DMS 273 (cell line): ENCODE measurements at regions not wholly inside any gene's neighbourhood (a gene's known extent, or its start where the extent isn't known, plus 50 kb on each side); places are given as distances from the start of the nearest gene placed in this dataset.

ENCODE experiments used
- DNase-seq: peaks from one replicate; lab custom pipeline; 2025; ENCODE audit not compliant: unreplicated experiment; lab: John Stamatoyannopoulos, UW

DNA sequence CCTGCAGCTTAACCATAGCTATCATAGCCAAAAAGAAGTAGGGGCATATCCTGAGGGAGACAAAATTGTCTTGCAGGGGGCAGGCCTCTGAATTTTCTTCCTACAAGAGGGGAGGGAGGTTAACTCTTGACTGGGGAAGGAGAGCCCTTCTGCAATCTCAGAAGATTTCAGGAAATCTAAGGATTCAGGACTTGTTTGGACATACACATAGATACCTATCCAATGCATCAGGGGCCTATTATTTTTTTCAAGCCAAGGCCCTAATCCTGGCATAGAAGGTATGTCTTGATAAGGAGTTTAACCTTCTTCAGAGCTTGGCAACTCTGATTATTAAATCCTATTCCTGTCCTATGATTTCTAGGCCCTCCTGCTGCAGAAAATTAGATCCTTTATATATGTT, 375.1 kb upstream of the ACTBL2 start:
- DNase-seq, result no peak

DNA sequence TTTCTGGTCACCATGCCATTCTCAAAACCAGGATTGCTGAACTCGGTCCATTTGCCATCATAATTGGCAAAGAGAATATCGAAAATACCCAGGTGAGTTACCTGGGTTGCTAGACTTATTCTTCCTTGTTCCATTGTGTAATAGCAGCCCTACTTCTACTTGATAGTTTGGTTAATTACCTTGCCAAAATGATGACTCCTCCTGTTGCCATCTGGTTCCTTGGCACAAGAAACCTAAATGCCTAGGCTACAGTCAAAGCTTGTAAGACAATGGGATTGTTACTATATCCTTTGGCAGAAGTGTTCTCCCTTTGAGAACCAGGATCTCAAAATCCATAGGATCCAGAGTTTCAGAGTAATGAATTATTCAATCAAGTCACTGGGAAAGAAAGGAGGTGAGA, 373.2 kb upstream of the ACTBL2 start:
- DNase-seq, result peak; percentile 8

DNA sequence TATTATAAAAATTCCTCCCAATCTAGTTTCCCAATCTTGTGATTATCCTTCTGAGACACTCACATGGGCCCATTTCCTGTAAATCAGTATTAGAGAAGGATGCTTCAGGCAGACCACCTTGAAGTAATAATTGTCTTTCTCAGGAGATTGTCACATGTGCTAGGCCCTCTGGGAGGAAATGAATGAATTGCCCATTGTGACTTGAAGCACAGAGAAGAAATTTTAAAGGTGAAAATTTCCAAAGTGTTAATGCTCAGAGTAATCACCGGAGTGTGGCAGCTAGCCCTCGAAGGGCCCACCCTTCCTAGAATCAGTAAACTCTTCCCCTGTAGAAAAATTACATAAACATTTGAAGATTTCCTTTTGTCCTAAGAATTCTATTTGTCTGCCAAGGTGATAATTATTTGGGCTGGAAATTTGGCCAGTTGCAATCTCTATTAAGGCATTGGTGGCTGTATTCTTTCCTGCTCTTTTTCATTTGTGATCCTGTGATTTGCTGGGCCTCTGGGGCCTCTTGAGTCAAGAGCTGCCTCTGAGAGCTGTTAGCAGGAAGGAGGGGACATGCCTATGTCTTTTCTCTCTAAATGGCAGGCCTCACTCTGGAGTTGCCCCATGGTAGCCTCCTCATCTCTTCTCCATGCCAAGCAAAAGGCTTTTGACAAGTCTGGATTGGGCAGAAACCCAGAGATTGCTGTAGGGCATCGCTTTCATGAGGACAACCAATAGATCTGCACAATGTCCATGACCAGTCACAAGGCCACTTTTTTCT, 371.5 kb upstream of the ACTBL2 start:
- no peak for DNase-seq

DNA sequence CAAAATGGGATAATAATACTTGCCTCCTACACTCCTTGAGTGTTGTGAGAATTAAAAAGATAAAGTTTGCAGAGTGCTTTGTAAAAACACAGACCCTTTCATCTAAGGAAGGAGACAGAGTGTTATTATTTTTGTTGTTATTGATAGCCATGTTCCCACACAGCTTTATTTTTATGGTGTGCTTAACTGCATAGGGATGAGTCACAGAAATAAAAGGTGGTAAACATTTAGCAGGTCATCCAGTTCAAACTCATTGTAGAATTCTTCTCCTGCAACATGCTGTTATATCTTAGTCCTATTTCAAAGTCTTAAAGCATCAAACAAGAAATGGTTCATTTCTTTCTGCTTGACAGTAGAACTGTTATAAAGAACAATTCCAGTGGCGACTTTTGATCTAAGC, 367.5 kb upstream of the ACTBL2 start:
- DNase-seq, result no peak

DNA sequence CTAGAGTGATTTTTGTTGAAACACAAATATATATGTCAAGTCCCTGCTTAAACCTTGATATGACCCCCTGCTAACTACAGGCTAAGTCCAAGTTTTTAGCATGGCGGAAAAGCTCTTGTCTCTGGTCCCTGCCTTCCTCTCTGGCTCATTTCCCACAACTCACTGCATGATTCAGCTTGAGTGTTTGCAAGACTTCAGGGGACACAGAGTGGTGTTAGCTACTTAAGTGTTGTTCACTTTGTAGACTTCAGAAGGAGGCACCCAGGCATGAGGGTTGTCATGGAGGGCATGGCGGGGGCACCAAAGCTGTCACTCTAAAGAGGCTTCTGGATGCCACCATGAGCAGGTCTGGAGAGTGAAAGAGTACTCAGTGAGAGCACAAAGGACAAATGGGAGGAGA, 362.4 kb upstream of the ACTBL2 start:
- DNase-seq, result no peak

DNA sequence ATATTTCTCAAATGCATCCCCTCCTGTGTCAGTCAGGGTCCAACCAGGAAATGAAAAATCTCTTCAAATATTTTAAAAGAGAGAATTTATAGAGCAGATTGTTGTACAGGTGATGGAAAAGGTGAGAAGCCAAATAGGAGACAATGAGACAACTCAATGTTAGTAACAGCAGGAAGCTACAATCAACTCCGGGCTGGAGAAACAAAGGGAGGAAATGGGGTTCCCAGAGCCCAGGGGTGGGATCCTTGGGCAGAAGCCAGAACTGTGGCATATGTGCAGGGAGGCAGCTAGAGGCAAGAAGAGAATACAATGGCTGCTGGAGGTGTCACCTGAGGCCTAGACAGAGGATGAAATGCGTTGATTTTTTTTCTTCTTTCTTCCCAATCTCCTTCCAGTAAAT, 361.8 kb upstream of the ACTBL2 start:
- no peak for DNase-seq

DNA sequence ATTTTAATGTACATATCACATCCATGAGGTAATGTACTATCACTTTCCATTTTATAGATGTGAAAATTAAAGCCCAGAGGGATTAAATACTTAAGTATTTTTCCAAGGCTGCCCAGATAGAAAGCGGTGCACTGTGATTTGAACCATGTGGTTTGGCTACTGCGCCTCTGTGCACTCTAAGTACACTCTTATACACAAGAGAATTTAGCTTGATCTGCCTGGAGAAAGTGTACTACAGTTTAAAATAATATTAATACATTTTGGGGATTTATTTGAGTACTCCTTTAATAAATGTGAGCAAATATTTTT, 360.4 kb upstream of the ACTBL2 start:
- DNase-seq, result no peak

DNA sequence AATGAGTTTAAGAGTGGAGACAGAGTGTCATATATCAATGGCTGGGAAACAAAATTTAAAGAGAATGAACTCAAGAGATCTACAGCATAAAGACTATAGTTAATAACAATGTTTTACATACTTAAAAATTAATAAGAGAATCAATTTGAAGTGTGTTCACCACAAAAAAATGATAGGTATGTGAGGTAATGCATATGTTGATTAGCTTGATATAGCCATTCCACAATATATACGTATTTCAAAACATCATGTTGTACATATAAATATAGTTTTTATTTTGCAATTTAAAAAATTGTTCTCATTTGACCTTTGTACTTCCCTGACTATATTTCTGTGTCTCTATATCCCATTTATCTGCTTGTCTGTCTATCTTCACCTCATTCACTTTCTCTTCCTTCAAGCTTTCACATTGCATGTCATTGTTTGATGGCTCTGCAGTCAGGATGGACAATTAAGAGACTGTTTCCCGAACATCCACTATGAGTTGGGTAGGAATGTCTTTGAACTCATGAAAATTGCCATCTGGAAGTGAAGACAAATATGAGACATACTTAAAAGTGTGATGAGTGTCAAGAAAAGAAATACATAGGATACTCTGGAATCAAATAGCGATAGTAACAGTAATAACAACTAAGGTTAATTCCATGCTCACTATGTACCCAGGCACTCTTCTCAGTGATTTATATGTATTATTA, 359.9 kb upstream of the ACTBL2 start:
- DNase-seq, result no peak

DNA sequence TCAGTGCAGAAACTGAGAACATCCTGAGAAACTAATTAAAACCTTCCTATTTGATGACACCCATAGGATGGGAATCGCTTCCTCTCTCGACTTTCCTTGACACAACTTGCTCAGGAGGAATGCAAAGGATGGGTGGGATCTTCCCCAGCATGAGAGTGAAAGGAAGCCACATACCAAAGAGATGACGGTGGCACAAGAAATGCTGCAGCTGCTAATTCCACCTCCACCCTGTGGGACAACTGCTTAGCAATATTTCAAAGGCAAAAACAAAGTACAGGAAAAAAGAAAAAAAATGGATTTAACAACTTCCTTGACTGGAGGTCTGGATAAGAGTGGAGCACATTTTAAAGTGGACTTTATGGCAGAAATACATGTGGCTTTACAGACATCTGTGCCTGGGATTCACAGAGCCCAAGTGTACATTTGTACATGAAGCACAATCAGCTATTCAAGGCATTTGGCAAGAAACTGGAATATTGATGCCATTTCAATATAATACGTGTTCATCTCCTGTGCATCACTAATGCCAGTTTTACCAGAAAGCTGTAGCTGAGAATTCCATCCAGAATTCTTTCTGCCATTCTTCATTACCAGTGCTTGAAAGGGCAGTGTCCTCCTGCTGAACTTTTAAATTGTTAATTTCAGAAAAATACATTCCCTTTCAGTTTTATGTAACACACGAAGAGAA, 359.2 kb upstream of the ACTBL2 start:
- DNase-seq, result no peak

DNA sequence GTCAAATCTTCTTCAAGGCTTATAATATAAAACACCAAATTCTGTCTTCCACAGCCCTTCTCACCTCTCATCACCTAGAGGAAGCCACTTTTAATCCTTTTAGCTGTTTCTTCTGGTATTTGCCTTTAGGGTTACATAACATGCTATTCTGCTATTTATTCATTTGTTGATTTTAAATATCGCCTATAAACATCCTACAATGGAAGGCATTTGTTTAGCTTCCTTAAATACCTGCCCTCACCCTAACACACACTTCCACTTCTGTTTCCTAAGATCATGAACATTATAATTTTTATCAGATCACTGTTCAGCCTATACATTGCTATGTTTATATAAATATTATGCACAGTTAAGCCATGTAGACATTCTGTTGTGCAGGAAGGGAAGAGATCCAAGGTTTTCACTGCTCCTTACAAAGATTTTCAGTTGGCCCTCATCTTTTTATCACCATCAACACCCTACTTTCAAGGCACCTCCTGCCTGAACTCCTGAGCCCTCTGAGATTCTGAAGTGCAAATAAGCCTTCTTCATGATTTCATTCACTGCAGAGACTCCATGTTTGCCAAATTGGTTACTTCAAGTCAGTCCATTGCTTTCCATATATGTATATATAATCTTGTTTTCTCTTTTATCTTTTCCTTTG, 356.9 kb upstream of the ACTBL2 start:
- no peak for DNase-seq

DNA sequence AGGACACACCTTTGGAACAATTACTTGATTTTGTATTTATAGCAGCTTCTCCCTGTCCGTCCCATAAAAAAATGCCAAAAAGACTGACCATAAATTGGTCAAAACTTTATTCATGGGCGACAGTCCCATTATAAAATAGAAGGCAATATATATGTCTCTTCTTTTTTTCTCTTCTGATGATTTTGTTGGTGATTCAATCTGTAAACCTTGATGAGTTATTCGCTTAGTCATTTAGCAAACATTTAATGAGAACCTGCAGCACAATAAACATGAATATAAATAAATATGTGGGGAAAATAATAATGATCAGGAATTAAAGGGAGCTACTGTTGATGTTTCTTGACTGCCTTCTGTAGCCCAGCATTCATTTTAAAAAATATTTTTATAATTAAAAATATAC, 356.4 kb upstream of the ACTBL2 start:
- DNase-seq, result no peak

DNA sequence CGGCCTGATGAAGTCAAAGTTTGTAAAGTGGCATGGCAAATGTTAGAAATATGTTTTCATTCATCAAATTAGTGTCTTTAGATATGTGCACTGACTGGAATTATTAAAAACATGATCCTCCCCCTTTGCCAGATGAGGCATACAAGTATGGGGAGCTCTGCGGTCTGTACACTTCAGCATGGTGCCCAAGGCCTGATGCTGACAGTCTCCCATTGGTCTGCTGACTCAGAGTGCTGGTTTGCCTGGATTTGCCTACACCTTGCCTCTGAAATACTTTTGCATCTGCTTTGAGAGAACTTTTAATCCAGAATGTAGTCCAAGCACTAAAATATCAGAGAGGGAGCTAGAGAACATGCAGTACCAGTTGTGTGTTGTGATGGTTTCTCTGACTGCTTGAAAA, 354.3 kb upstream of the ACTBL2 start:
- DNase-seq, result no peak

DNA sequence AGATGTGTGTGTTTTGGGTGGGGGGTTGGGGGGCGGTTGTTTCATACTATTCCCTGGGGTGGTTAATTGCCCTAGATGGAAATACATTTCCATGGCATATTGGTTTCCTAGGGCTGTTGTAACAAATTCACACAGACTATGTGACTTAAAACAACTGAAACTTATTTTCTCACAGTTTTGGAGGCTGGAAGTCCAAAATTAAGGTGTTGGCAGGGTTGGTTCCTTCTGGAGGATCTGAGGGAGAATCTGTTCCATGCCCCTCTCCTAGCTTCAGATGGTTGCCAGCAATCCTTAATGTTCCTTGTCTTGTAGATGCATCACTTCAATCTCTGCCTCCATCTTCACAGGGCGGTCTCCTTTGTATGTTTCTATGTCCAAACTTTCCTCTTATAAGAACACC, 353.7 kb upstream of the ACTBL2 start:
- no peak for DNase-seq

DNA sequence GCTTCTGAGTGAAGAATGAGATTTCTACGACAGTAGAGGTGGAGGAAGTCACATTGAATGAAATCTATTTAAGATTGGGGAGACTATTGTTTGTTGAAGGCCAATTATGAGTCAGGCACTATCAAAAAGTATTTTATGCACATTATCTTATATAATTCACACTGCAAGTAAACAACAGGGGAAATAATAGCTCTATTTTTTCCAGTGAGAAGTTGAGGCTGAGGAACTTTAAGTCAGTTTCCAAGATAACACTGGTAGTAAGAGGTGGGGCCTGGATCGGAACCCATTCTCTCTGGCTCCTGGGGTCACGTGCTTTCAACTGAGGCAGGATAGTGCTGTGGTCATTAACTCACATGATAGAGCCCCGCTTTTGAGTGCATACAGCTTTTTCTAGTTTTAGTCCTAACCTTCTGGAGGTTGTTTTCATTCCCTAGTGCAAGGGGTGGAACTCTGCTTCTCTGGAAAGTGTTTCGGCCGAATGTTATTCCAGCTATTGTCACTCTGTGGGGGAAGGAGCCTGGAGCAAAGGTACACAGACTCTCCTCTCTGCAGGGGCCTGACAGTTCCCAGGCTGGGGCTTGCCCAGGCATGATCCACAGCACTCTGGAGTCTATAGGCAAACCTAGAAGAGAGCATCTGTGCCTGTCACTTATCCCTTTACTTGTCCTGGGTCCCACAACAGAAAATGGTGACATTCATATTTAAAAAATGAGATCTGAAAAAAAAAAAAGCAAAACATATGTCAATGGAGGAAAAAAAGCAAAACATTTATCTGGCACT, 352.4 kb upstream of the ACTBL2 start:
- peak; percentile 70 for DNase-seq

DNA sequence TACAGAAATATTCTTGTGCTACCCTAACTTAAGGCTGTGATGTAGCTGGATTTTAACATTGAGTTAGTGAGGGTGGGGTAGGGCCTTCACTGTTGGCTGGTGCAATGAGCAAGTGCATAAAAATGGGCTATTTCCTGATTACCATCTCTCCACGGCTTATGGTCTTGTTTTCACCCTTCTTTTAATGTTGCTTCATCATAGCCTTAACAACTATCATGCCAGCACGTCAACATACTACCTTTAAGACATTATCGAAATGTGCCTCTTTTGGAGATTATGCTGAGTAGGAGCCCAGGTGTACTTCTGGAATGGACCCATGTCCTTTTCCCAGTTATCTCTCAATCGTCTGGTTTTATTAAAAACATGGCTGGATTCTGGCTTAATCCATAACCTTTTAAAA, 350.9 kb upstream of the ACTBL2 start:
- DNase-seq, result no peak

DNA sequence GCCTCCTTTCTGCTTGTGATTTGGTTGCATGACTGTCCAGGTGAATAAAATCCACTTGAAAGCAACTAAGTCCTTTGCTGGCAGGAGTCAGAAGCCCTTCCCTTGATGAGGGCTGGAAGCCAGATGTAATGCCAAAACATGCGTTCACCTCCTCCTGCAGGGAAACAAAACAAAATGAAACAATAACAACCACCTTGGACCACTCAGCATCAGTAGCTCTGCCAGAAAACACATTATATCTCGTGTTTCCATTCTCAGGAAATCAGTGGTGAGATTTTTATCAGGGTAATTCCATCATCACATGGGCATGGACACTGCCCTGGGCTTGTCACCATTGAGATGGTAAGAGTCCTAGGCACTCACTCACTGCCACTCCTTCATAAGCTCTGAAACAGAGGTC, 350.3 kb upstream of the ACTBL2 start:
- no peak for DNase-seq

DNA sequence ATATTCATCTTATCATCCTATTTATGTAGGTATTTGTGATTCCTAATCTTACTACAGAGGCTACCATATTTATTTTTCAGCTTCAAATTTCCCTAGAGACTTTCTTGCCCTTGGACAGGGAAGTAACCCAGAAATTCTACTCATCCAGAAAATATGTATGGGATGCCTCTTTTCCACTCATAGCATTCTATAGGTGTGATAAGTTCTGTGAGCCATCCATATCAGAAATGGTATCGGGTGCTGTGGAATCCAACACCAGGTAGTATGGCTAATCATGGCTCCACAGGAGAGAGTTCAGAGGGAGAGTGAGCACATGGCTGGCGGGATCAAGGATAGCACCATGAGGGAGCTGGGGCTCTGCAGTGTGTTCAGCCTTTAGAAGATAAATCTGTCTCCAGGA, 349.3 kb upstream of the ACTBL2 start:
- DNase-seq, result no peak

DNA sequence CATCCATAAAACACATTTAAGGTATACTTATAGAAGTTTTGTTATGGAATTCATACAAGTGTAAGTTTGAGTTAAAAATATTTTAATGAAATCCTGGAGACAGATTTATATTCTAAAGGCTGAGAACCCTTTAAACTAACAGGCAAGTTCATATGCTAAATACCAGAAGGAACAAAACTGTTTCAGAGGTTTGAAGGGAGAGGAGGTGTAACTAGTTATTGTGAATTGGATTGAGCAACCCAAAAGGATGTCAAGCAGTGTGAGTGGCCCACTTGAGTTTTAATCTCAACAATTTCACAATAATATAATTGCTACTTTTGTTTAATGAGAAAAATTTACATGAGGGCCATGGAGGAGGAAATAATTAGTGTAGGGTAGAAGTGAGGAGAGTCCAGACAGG, 348.5 kb upstream of the ACTBL2 start:
- no peak for DNase-seq

DNA sequence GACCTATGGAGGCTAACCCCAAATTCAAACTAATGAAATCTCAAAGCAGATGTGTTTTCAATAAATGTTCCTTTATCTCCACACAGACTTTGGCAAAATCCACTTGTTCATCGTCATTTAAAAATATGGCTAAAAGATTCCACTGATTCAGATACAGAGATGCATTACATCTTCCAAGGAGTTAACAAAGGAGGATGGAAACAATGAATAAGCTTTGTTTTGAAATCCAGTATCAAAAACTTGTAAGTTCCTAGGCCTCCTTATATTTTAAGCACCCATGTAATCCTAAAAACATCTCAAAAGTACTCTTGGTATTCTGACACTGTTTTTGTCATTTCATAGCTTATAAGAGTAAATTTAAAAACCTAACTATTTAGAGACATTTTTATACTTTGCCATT, 345.6 kb upstream of the ACTBL2 start:
- DNase-seq, result no peak

DNA sequence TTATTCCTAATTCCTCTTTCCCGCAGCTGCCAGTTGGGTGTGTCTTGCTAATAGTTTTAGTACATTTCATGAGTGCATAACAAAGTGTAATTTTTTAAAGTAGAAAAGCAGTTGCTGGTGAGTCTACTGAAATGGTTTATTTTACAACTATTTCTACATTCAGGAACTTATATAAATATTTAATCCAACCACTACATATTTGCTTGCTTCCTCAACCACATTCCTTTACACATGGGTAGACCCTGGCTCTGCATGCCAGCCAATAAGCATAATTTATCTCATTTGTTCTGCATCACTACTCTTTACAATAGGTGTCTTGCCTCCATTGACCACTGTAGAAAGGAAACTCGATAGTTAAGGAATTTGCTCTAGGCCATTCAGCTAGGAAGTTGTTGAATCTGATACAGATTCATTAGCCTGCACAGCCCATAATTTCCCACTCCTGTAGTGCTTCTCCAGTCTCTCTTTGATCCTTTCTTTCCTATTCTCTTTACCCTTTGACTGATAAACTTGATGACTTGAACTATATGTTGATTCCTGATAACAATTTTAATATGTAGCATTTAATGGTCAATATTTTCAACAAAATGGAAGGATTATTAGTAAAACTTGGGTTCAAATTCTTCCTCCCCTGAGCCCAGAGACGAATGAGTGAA, 342.5 kb upstream of the ACTBL2 start:
- no peak for DNase-seq

DNA sequence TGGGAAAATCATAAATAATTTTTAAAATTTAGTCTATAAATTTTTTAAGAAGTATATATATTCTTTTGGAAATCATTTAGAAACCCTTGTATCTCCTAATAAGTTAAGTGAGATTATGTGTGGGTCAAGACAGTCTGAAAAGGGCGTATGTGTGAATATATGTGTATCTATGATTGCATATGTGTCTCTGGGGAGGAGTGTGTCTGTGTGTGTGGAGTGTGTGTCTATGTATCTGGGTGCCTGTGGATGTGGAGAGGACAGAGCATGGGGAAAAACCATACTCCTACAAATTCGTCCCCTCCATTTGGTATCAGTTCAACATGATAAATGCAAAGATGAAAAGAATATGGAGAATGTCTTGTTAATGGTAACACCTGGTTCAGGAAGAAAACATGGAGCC, 342.0 kb upstream of the ACTBL2 start:
- DNase-seq, result no peak
